ENCODE measurements at regions not wholly inside any gene's neighbourhood (a gene's known extent, or its start where the extent isn't known, plus 50 kb on each side); places are given as distances from the start of the nearest gene placed in this dataset.

DNA sequence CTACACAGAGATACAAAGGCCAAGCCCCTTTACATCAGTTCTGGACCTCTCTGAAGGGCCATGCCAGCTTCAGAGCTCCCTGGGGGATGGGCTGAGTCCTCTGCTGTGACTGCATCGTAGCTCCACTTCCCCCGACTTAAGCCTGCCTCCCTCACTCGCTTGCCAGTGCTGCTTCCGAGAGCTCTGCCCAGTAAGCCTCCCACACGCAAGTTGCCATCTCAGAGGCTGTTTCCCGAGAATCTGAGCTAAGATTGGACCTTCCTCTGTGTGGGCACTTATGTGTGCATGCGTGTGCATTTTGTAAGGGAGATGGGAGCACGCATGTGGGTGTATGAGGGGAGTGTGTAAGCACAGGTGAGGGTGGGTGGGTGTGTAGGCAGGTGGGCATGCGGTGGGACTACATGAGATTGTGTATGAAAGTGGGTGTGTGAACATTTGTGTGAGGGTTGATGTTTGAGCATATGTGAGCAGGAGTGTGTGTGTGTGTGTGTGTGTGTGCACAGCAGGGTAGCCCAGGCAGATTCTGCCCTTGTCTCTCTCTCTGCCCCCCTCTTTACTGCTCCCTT is 163.0 kb upstream of the SYT13 start:
- TF ChIP-seq EZH2 (IDR thresholded peaks at IDR 0.05; ENCODE audit: insufficient read depth, poor library complexity, severe bottlenecking) (no peak), EZH2phosphoT487 (IDR thresholded peaks at IDR 0.05; ENCODE audit: insufficient read depth, low read depth) (no peak)

Data from GM23248 (cell line).